MM.1S (cell line): ENCODE measurements at regions not wholly inside any gene's neighbourhood (a gene's known extent, or its start where the extent isn't known, plus 50 kb on each side); places are given as distances from the start of the nearest gene placed in this dataset.

Experiments used
- EZH2 ChIP-seq: fragments of 300-600 bp; sonication (generic); optimal IDR thresholded peaks from 2 replicates; pipeline ENCODE3; 2017; ENCODE audit warnings: low read depth, mild to moderate bottlenecking, antibody characterized with exemption, low read length, mixed read lengths
- TF ChIP-seq, protein P1 (sequence below): fragments of 300-600 bp; sonication (generic); IDR thresholded peaks from 2 replicates; pipeline ENCODE4 v1.5.1; 2016; ENCODE audit warnings: antibody characterized with exemption, low read length, mixed read lengths

DNA sequence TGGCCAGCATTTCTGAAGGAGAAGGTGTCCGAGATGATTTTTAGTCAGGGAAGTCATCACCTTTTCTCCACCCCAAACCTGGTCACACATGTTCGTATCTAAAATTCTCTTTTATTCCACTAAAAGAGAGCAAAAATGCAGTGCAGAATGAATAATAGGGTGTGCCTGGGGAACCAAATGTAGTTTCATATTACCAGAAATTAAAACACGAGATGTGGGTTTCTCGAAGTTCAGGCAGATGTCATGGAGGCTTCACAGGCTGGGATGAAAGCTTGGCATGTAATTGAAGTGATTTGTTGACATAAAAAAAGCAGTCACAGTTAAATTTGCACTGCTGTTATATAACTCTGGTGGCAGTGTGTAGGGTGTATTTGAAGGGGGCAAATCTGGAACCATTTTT is 165.5 kb upstream of the PDE5A start:
- TF ChIP-seq EZH2: no peak
- TF ChIP-seq, protein P1, sequence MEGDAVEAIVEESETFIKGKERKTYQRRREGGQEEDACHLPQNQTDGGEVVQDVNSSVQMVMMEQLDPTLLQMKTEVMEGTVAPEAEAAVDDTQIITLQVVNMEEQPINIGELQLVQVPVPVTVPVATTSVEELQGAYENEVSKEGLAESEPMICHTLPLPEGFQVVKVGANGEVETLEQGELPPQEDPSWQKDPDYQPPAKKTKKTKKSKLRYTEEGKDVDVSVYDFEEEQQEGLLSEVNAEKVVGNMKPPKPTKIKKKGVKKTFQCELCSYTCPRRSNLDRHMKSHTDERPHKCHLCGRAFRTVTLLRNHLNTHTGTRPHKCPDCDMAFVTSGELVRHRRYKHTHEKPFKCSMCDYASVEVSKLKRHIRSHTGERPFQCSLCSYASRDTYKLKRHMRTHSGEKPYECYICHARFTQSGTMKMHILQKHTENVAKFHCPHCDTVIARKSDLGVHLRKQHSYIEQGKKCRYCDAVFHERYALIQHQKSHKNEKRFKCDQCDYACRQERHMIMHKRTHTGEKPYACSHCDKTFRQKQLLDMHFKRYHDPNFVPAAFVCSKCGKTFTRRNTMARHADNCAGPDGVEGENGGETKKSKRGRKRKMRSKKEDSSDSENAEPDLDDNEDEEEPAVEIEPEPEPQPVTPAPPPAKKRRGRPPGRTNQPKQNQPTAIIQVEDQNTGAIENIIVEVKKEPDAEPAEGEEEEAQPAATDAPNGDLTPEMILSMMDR: no peak
